ENCODE measurements at regions not wholly inside any gene's neighbourhood (a gene's known extent, or its start where the extent isn't known, plus 50 kb on each side); places are given as distances from the start of the nearest gene placed in this dataset.

GRCh38 chrX:94089149-94089548 is 415.1 kb downstream of the FAM133A start:
- no peak for DNase-seq (ENCODE audit: low read depth)
- TF ChIP-seq CTCF (conservative IDR thresholded peaks at IDR 0.05; ENCODE audit: low read depth, low read length): no peak
- no peak overlapping the region for H3K4me3 ChIP-seq (ENCODE audit: low read depth, low read length)

GRCh38 chrX:94097868-94098267 is 423.9 kb downstream of the FAM133A start:
- no peak for DNase-seq (ENCODE audit: low read depth)
- TF ChIP-seq CTCF (conservative IDR thresholded peaks at IDR 0.05; ENCODE audit: low read depth, low read length): no peak
- H3K4me3 ChIP-seq (ENCODE audit: low read depth, low read length): no peak overlapping the region

GRCh38 chrX:94107981-94108380 is 434.0 kb downstream of the FAM133A start:
- no peak overlapping the region for H3K4me3 ChIP-seq (ENCODE audit: low read depth, low read length)
- no peak for DNase-seq (ENCODE audit: low read depth)
- no peak for TF ChIP-seq CTCF (conservative IDR thresholded peaks at IDR 0.05; ENCODE audit: low read depth, low read length)

GRCh38 chrX:94114362-94114761 is 440.4 kb downstream of the FAM133A start:
- TF ChIP-seq CTCF (conservative IDR thresholded peaks at IDR 0.05; ENCODE audit: low read depth, low read length): no peak
- no peak overlapping the region for H3K4me3 ChIP-seq (ENCODE audit: low read depth, low read length)
- DNase-seq (ENCODE audit: low read depth): no peak

GRCh38 chrX:94121799-94122198 is 447.8 kb downstream of the FAM133A start:
- no peak overlapping the region for H3K4me3 ChIP-seq (ENCODE audit: low read depth, low read length)
- DNase-seq (ENCODE audit: low read depth): no peak
- no peak for TF ChIP-seq CTCF (conservative IDR thresholded peaks at IDR 0.05; ENCODE audit: low read depth, low read length)

- DNase-seq (ENCODE audit: low read depth): no peak
- H3K4me3 ChIP-seq (ENCODE audit: low read depth, low read length): no peak overlapping the region
- TF ChIP-seq CTCF (conservative IDR thresholded peaks at IDR 0.05; ENCODE audit: low read depth, low read length): no peak
Measured at GRCh38 chrX:94123062-94123461, 449.1 kb downstream of the FAM133A start.

- DNase-seq (ENCODE audit: low read depth): no peak
- TF ChIP-seq CTCF (conservative IDR thresholded peaks at IDR 0.05; ENCODE audit: low read depth, low read length): no peak
- no peak overlapping the region for H3K4me3 ChIP-seq (ENCODE audit: low read depth, low read length)
Measured at GRCh38 chrX:94162971-94163370, 489.0 kb downstream of the FAM133A start.

All from choroid plexus epithelial cell (primary cell).